ENCODE measurements at regions not wholly inside any gene's neighbourhood (a gene's known extent, or its start where the extent isn't known, plus 50 kb on each side); places are given as distances from the start of the nearest gene placed in this dataset.
A peak's percentile ranks its signal among the peaks of the same experiment; 100 is the strongest.

DNA sequence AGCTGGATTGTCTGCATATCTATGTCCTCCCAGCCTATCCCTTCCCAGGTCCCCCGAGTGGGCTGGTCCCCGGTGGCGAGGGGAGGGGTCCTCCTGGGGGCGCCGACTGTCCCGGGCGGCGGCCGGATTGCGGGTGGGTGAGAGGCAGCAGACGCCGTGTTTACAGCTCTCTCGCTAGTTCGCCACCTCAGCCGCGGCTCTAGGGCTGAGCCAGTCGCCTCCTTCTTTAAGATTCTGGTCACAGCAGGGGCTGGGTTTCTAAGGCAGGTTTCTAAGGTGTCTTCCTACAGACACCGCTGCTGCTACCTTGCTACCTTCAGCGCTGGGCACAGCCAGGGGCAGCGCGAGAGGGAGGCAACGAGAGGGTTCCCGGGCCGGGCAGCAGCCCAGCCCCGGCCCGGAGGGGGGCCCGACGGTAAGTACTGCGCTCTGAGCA is 57.2 kb downstream of the FRMPD3 start:
- no peak overlapping the region for H3K4me2 ChIP-seq (ENCODE audit: low read depth, low read length)
- no peak overlapping the region for H3K9ac ChIP-seq (ENCODE audit: low read depth, low read length)
- H3K27ac ChIP-seq (ENCODE audit: insufficient read depth, low read length) = no peak overlapping the region
- no peak overlapping the region for H2BK120ac ChIP-seq (ENCODE audit: low read depth, low read length)
- H2BK20ac ChIP-seq (ENCODE audit: low read depth, low read length) = no peak overlapping the region
- no peaks in the 10 kb centered on the region for H3K36me3 ChIP-seq (ENCODE audit: control insufficient read depth, insufficient read depth, low read length)
- DNase-seq (no peak), ATAC-seq (ENCODE audit: low read depth) (no peak)
- no peak overlapping the region for H4K91ac ChIP-seq (ENCODE audit: insufficient read depth, low read depth, low read length)
- intact Hi-C loops (cut with micrococcal nuclease) (no loop called here), dilution Hi-C loops (cut with HindIII; ENCODE audit: low sequenced_read_pairs, unreplicated experiment) (no loop called here), in situ Hi-C loops (cut with MboI; ENCODE audit: low sequenced_read_pairs) (no loop called here)
- no peak overlapping the region for H3K18ac ChIP-seq (ENCODE audit: low read depth, low read length)
- no peaks in the 10 kb centered on the region for H3K79me1 ChIP-seq (ENCODE audit: low read depth in 1 of 2, low read length in 2 of 2)
- no peak for TF ChIP-seq NFE2L2 (IDR thresholded peaks at IDR 0.05; ENCODE audit: low read depth, low read length)
- no peak for TF ChIP-seq FOS (IDR thresholded peaks at IDR 0.05; ENCODE audit: low read depth, low read length)
- ChIA-PET CTCF (no interaction called here), POLR2A (ENCODE audit: unreplicated experiment) (no interaction called here)
- no peak overlapping the region for H2AK9ac ChIP-seq (replicated peaks; ENCODE audit: low read depth, low read length, poor library complexity)
- H3K56ac ChIP-seq (ENCODE audit: extremely low read depth, insufficient read depth, low read length) = no peak overlapping the region
- no peaks in the 10 kb centered on the region for H4K20me1 ChIP-seq (ENCODE audit: insufficient read depth, low read length)
- H4K8ac ChIP-seq (ENCODE audit: low read depth in 2 of 2, low read length in 2 of 2) = no peak overlapping the region
- no peak overlapping the region for H3K4ac ChIP-seq (ENCODE audit: low read depth, low read length)
- peaks cover 5% of the 10 kb centered on the region; the same call in 1 of the 2 replicates for H3K9me3 ChIP-seq (ENCODE audit: control insufficient read depth, insufficient read depth, low read length)
- H3K23ac ChIP-seq (ENCODE audit: low read depth, low read length) = no peak overlapping the region
- H4K5ac ChIP-seq (ENCODE audit: low read depth, low read length) = no peak overlapping the region
- H3K4me3 ChIP-seq (ENCODE audit: insufficient read depth, low read depth, low read length) = no peak overlapping the region
- no peaks in the 10 kb centered on the region for H3K9me1 ChIP-seq (ENCODE audit: insufficient read depth, low read length)
- no peaks in the 10 kb centered on the region for H3K4me1 ChIP-seq (ENCODE audit: control insufficient read depth, insufficient read depth, low read length)
- H3K27me3 ChIP-seq (ENCODE audit: control insufficient read depth, insufficient read depth, low read length) = peaks cover 58% of the 10 kb centered on the region
- no peak overlapping the region for H2BK5ac ChIP-seq (ENCODE audit: low read depth, low read length, poor library complexity, severe bottlenecking)
- peak overlapping the region; percentile 48 for H2AFZ ChIP-seq (replicated peaks; ENCODE audit: low read length, poor library complexity)
- H2BK15ac ChIP-seq (ENCODE audit: low read depth, low read length) = no peak overlapping the region
- H3K14ac ChIP-seq (replicated peaks; ENCODE audit: low read depth, low read length) = no peak overlapping the region
- no peak overlapping the region for H2AK5ac ChIP-seq (ENCODE audit: low read depth, low read length)
- WGBS, 2 experiments (ENCODE audit: extremely low coverage in 2 of 2, insufficient read length in 1 of 2) = 38% methylated on average over 6 of the region's 29 CpGs; no CpG with 5 or more reads in 1 of the 2 experiments
- BruUV-seq (replicated peaks) = no TSS peak
